GM18505 (cell line): ENCODE measurements at regions not wholly inside any gene's neighbourhood (a gene's known extent, or its start where the extent isn't known, plus 50 kb on each side); places are given as distances from the start of the nearest gene placed in this dataset.

Experiments used
- ATAC-seq: cut with Tn5 transposase; IDR thresholded peaks from one replicate; pipeline ENCODE4 v1.9.1; 2021; ENCODE audit not compliant: unreplicated experiment
- POLR2A ChIP-seq: IDR thresholded peaks from 4 replicates; pipeline ENCODE4 v1.6.1; 2011; ENCODE audit warnings: borderline replicate concordance; ENCODE audit not compliant: insufficient read depth, insufficient read length; ENCODE audit errors: extremely low read depth

- TF ChIP-seq POLR2A, result no peak
- no peak for ATAC-seq
These were observed 1045.1 kb downstream of the ADGRL2 start for GRCh38 chr1:82845866-82846265.

- ATAC-seq, result no peak
- TF ChIP-seq POLR2A, result no peak
These were observed 1044.4 kb downstream of the ADGRL2 start for GRCh38 chr1:82844911-82845827.

GRCh38 chr1:82844447-82844846 is 1043.7 kb downstream of the ADGRL2 start:
- TF ChIP-seq POLR2A, result no peak
- ATAC-seq, result no peak

- ATAC-seq, result no peak
- TF ChIP-seq POLR2A, result no peak
These were observed 1043.1 kb downstream of the ADGRL2 start for GRCh38 chr1:82843876-82844275.

GRCh38 chr1:82840192-82840591 is 1039.5 kb downstream of the ADGRL2 start:
- TF ChIP-seq POLR2A, result no peak
- ATAC-seq, result no peak

- ATAC-seq, result no peak
- no peak for TF ChIP-seq POLR2A
These were observed 1037.2 kb downstream of the ADGRL2 start for GRCh38 chr1:82837766-82838465.

- TF ChIP-seq POLR2A, result no peak
- no peak for ATAC-seq
These were observed 1036.4 kb downstream of the ADGRL2 start for GRCh38 chr1:82836973-82837680.

GRCh38 chr1:82836213-82836972 is 1035.7 kb downstream of the ADGRL2 start:
- TF ChIP-seq POLR2A, result no peak
- no peak for ATAC-seq

GRCh38 chr1:82830690-82831380 is 1030.1 kb downstream of the ADGRL2 start:
- TF ChIP-seq POLR2A, result no peak
- no peak for ATAC-seq

GRCh38 chr1:82829527-82829926 is 1028.8 kb downstream of the ADGRL2 start:
- ATAC-seq, result no peak
- no peak for TF ChIP-seq POLR2A

- ATAC-seq, result no peak
- TF ChIP-seq POLR2A, result no peak
These were observed 1023.1 kb downstream of the ADGRL2 start for GRCh38 chr1:82823876-82824275.

- ATAC-seq, result no peak
- TF ChIP-seq POLR2A, result no peak
These were observed 1020.1 kb downstream of the ADGRL2 start for GRCh38 chr1:82820816-82821215.
